HT-29 (cell line): ENCODE measurements at regions not wholly inside any gene's neighbourhood (a gene's known extent, or its start where the extent isn't known, plus 50 kb on each side); places are given as distances from the start of the nearest gene placed in this dataset.

ENCODE experiments used
- DNase-seq: peaks from one replicate; pipeline ENCODE4 v3.0.0-alpha.2; 2015; ENCODE audit warnings: low spot score

- no peak for DNase-seq
These were observed 1253.9 kb downstream of the SLC16A7 start for GRCh38 chr12:60849723-60850122.

DNA sequence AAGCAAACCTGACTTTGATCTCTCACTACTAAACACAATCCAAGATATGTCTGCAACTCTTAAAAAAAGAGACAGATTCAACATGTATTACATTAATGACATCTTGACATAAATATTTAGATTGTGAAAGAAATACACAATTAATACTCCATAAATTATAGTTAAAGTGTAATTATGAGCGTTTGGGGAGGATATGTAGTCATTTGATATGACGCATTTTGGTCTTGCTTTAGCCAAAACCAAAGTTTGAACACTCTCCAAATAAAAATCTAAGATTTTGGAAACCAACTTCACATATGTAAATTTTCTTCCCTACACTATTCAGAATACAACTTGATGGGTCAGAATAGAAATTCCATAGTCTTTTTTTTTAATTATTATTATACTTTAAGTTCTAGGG is 1257.6 kb downstream of the SLC16A7 start:
- no peak for DNase-seq

DNA sequence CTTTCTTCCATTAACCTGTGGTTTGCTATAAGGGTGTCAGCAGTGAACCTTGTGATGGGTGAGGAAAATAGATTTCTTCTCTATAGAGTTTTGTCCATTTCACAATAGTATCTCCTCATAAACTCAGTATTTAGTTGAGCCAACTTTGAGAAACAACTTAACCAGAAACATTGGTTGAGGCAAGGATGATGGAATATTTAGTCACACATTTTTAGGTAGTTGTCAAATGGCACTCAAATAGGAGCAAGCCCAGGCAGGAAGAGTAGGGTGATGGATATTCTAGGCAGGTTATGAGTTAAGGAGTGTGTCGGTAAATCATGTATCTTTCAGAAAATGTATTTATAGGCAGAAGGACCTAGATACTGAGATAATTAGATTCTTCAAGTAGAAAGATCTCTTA is 1267.6 kb downstream of the SLC16A7 start:
- DNase-seq = no peak

DNA sequence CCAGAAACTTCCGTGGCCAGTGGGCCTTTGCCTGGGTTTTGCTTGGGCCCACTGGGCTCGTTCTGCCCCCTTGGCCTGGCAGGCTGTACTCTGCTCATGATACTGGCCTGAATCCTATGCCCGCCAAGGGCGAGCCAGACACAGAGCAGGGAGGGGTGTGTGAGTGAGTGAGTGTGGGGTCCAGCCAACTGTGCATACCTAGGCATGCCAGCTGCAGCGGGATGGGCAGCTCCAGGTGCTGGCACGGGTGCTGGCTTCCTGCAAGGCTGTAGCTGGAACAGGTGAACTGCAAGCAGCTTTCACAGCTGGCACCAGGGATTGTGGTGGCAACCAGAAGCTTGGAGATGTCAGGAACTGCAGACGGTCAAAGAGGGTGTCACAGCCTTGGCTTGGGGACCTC is 1276.4 kb downstream of the SLC16A7 start:
- DNase-seq = no peak

GRCh38 chr12:60872850-60873713 is 1277.3 kb downstream of the SLC16A7 start:
- peak; percentile 7 for DNase-seq

- no peak for DNase-seq
These were observed 1278.3 kb downstream of the SLC16A7 start for GRCh38 chr12:60874091-60874490.

GRCh38 chr12:60920841-60921495 is 1325.1 kb downstream of the SLC16A7 start:
- no peak for DNase-seq

DNA sequence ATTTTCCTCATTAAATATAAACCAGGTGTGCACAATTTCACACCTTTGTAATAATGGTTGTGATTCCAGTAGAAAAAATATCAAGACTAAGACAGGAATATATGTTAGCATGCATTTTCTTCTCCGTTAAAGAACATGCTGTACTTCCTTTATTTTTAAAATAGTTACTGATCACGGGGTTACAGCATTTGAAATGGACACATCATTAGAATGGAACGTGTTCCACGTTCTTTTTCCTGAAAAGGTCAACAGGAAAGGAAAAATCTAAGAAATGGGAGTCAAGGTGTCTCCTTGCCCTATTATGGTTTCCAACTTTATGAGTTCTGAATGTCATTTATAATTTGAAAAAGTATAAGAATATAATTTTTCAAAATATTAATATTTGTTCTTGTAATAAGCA is 1325.7 kb downstream of the SLC16A7 start:
- no peak for DNase-seq

- DNase-seq = no peak
These were observed 1330.4 kb downstream of the SLC16A7 start for GRCh38 chr12:60926256-60926655.

GRCh38 chr12:60930151-60930550 is 1330.1 kb upstream of the USP15 start:
- no peak for DNase-seq

DNA sequence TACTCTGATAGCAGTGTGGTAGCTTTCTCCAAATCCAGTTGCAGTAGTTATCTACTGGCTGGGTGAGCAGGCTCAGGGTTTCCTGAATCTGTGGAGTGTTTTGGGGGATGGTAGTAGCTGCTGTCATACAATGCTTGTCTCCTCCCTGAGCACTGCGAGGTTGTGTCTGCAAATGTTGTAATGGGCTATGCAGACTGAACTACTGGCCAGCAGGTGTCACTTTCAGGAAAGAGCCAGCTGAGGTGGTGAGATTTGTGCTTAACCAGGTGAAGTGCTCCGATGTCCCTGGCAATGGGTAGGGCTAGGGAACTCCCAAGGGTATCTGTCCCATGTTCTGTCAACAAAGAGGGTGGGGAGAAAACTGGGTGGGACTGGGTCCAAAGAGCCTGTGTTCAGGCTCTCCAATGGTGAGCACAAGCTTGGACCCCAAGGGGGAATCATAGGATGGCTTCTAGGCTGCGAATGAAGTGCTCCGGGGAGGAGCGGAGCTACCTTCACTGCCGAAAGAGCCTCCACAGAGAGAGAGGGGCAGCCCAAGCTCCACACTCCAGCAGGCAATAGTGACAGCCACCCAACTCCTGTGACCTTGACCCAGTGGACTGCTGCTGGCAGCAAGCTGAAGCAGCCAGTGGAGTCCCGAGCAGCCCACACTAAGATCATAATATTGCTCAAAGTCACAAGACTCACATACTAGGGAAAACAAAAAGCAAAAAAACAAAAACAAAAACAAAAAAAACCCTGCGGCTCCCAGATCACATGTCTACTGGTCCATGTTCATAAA is 1324.0 kb upstream of the USP15 start:
- DNase-seq = no peak

- peak; percentile 5 for DNase-seq
These were observed 1312.7 kb upstream of the USP15 start for GRCh38 chr12:60947533-60947932.

GRCh38 chr12:60967128-60967527 is 1293.1 kb upstream of the USP15 start:
- no peak for DNase-seq

DNA sequence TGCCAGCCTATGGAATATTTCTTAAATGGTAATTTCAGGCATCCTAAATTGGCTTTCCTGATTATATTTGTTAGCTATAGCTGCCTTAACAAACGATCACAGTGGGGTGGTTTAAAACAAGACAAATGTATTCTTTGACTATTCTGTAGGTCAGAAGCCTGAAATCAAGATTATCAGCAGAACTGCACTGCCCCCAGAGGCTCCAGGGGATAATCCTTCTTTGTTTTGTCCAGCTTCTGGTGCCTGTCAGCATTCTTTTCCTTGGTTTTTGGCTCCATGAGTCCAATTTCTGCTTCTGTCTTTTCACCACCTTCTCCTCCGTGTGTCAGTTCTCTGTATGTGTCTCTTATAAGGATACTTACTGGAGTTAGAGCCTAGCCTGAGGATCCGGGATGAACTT is 1282.2 kb upstream of the USP15 start:
- DNase-seq = peak; percentile 41

GRCh38 chr12:60980558-60980957 is 1279.6 kb upstream of the USP15 start:
- DNase-seq = no peak

GRCh38 chr12:60981473-60981872 is 1278.7 kb upstream of the USP15 start:
- no peak for DNase-seq

- no peak for DNase-seq
These were observed 1268.1 kb upstream of the USP15 start for GRCh38 chr12:60992087-60992486.

DNA sequence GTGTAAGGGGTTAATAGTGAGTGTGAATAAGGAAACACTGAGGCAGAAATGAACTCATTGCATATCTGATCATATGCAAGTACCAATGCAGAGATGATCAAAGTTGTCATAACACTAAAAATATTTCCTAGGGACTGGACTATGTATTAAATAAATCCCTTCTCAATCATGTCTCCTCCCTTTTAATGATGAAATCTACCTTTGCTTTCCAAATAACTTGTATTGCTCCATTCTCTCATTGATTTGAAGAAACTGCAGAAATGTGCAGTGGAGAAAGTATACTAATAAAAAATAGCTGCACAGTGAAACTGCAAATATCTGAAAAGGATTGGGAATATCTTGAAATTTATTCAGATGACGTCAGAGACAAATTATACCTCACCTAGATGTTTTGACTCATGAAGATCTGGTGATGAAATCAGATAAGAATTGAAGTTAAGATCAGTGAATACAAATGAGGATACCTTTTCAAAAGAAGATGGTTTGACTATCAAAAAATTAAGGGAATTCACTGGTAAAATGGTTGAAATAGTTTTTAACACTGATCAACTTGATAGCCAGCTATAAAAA is 1264.9 kb upstream of the USP15 start:
- no peak for DNase-seq

DNA sequence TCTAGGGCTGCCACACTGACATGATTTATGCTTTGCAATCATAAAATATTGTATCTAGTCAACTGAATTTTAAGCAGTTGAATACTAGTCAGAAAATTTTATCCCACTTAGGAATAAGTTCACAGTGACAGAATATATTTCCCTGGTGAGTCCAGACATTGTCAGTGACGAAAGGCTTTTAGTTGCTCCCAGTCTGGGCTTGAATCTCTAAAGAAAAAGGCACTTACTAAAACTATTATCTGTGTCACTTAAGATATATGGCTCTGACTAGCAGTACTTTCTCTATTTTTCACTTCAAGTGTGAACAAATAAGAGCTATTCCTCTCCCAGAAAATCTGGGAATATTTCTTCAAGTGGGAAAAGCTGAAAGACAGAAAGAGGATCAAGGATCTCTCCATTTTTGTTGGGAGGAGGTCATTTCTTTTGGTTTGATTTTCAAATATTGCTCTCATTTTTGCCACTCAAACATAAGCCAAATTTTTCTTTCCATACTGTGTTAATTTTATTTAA is 1262.3 kb upstream of the USP15 start:
- no peak for DNase-seq

GRCh38 chr12:61009192-61009591 is 1251.0 kb upstream of the USP15 start:
- DNase-seq = no peak

DNA sequence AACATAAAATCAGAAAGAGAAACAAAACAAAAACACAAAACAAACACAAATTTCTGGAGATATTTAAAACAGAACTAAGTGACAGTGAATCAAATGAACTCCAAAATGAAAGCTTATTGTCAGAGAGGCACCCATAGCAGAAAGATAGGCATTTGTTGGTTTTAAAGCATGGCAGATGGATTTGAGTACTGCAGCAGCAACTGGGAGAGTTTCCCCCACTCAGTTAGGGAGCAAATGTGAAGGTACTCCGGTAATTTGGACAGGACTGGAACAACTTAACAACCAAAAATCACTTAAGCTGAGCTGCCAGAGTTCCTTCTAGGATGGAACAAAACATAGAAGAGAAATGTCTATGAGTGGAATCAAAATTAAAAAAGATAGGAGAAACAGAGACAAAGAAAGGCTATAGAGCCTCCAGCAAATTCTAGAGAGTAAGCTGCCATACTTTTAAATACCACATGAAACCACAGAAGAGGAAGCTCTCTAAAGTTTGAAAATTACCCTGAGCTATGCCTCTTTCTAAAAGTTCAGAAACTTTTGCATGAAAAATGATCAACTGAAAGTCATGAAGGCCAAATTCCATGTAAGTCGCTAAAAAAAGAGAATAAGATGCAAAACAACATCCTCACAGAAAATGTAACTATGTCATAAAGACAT is 1248.3 kb upstream of the USP15 start:
- no peak for DNase-seq
